NB4 (cell line): ENCODE measurements at regions not wholly inside any gene's neighbourhood (a gene's known extent, or its start where the extent isn't known, plus 50 kb on each side); places are given as distances from the start of the nearest gene placed in this dataset.

Experiments
- DNase-seq: peaks from one replicate; pipeline ENCODE4 v3.0.0; 2010; ENCODE audit warnings: low read depth
- H3K4me3 ChIP-seq: one replicate; pipeline ENCODE4 v1.5.1; 2011; ENCODE audit warnings: mild to moderate bottlenecking, low read depth, low read length, moderate library complexity
- CTCF ChIP-seq: IDR thresholded peaks from one replicate; pipeline ENCODE4 v1.5.1; 2012; ENCODE audit warnings: low read depth, low read length
- MAX ChIP-seq: IDR thresholded peaks from 2 replicates; pipeline ENCODE4 v1.6.1; 2011; ENCODE audit warnings: low read depth, low read length
- MYC ChIP-seq: IDR thresholded peaks from 2 replicates; pipeline ENCODE4 v1.6.1; 2011; ENCODE audit warnings: low read depth, low read length
- POLR2A ChIP-seq: IDR thresholded peaks from 2 replicates; pipeline ENCODE4 v1.6.1; 2011; ENCODE audit warnings: mild to moderate bottlenecking; ENCODE audit not compliant: insufficient read length; ENCODE audit errors: extremely low read depth

- DNase-seq: no peak
- TF ChIP-seq MAX (no peak), MYC (no peak), POLR2A (no peak), CTCF (no peak)
- H3K4me3 ChIP-seq: no peak overlapping the region
Measured at GRCh38 chr15:53307952-53308624, 451.4 kb downstream of the WDR72 start.

- no peak overlapping the region for H3K4me3 ChIP-seq
- DNase-seq: no peak
- no peak for TF ChIP-seq MYC
- no peak for TF ChIP-seq POLR2A
- no peak for TF ChIP-seq CTCF
- TF ChIP-seq MAX: no peak
Measured at GRCh38 chr15:53305554-53305953, 453.9 kb downstream of the WDR72 start.

- TF ChIP-seq POLR2A (no peak), MAX (no peak), CTCF (no peak), MYC (no peak)
- DNase-seq: no peak
- no peak overlapping the region for H3K4me3 ChIP-seq
Measured at GRCh38 chr15:53305101-53305500, 454.4 kb downstream of the WDR72 start.

- no peak overlapping the region for H3K4me3 ChIP-seq
- TF ChIP-seq CTCF (no peak), MYC (no peak), MAX (no peak), POLR2A (no peak)
- no peak for DNase-seq
Measured at GRCh38 chr15:53297828-53298227, 461.6 kb downstream of the WDR72 start.

- no peak for DNase-seq
- TF ChIP-seq MYC (no peak), POLR2A (no peak)
- H3K4me3 ChIP-seq: no peak overlapping the region
Measured at GRCh38 chr15:53296603-53297002, 462.9 kb downstream of the WDR72 start.

GRCh38 chr15:53295574-53295973 lies 463.9 kb downstream of the WDR72 start:
- H3K4me3 ChIP-seq: no peak overlapping the region
- DNase-seq: no peak
- no peak for TF ChIP-seq CTCF
- TF ChIP-seq MAX: no peak
- no peak for TF ChIP-seq POLR2A
- no peak for TF ChIP-seq MYC
